Stimulated activated CD4-positive, alpha-beta T cell treated with anti-CD3 and anti-CD28 coated beads, Interleukin-4, amount 100 ng/mL, for 48 hours (primary cell): ENCODE measurements at regions not wholly inside any gene's neighbourhood (a gene's known extent, or its start where the extent isn't known, plus 50 kb on each side); places are given as distances from the start of the nearest gene placed in this dataset.
"Not testable (repeated sequence)": the region's sequence is repeated elsewhere in the genome, so short reads cannot be mapped to it uniquely, and the experiment has no call there.

ENCODE experiments used
- DNase-seq, 2 donors: peaks; one replicate each; pipeline ENCODE4 v3.0.0-alpha.2; 2020; ENCODE audit warnings: low read depth in 2 of 2

GRCh38 chrX:25503826-25504225 is 488.1 kb upstream of the ARX start:
- DNase-seq: no peak

GRCh38 chrX:25507801-25508200 is 492.0 kb upstream of the ARX start:
- no peak for DNase-seq

- no peak for DNase-seq
Observed at GRCh38 chrX:25519258-25519657, 503.5 kb upstream of the ARX start.

GRCh38 chrX:25522443-25523010 is 506.8 kb upstream of the ARX start:
- DNase-seq: not testable (repeated sequence)

GRCh38 chrX:25523574-25524540 is 508.1 kb upstream of the ARX start:
- DNase-seq: no peak

- no peak for DNase-seq
Observed at GRCh38 chrX:25527156-25527555, 511.4 kb upstream of the ARX start.

- DNase-seq: no peak
Observed at GRCh38 chrX:25527596-25527995, 511.8 kb upstream of the ARX start.

GRCh38 chrX:25531096-25531495 is 515.3 kb upstream of the ARX start:
- DNase-seq: no peak

GRCh38 chrX:25534091-25534490 is 518.3 kb upstream of the ARX start:
- DNase-seq: no peak

GRCh38 chrX:25536307-25536970 is 520.7 kb upstream of the ARX start:
- no peak for DNase-seq

GRCh38 chrX:25537699-25538098 is 521.9 kb upstream of the ARX start:
- DNase-seq: no peak

GRCh38 chrX:25544641-25545040 is 528.9 kb upstream of the ARX start:
- no peak for DNase-seq

GRCh38 chrX:25548811-25549210 is 533.0 kb upstream of the ARX start:
- DNase-seq: no peak

GRCh38 chrX:25555521-25555920 is 539.8 kb upstream of the ARX start:
- no peak for DNase-seq

GRCh38 chrX:25558137-25558536 is 542.4 kb upstream of the ARX start:
- DNase-seq: no peak

- DNase-seq: no peak
Observed at GRCh38 chrX:25561190-25561589, 545.4 kb upstream of the ARX start.

- no peak for DNase-seq
Observed at GRCh38 chrX:25573631-25574030, 557.9 kb upstream of the ARX start.

- no peak for DNase-seq
Observed at GRCh38 chrX:25596921-25597320, 541.2 kb upstream of the MAGEB18 start.

- DNase-seq: no peak
Observed at GRCh38 chrX:25597551-25597950, 540.6 kb upstream of the MAGEB18 start.

- no peak for DNase-seq
Observed at GRCh38 chrX:25599061-25599460, 539.1 kb upstream of the MAGEB18 start.

- no peak for DNase-seq
Observed at GRCh38 chrX:25600776-25601175, 537.4 kb upstream of the MAGEB18 start.

- DNase-seq: no peak
Observed at GRCh38 chrX:25601323-25601722, 536.8 kb upstream of the MAGEB18 start.

- DNase-seq: no peak
Observed at GRCh38 chrX:25618248-25618647, 519.9 kb upstream of the MAGEB18 start.
